HG03439 (cell line): ENCODE measurements at regions not wholly inside any gene's neighbourhood (a gene's known extent, or its start where the extent isn't known, plus 50 kb on each side); places are given as distances from the start of the nearest gene placed in this dataset.
A peak's percentile ranks its signal among the peaks of the same experiment; 100 is the strongest.

ENCODE experiments used
- ATAC-seq: cut with Tn5 transposase; IDR thresholded peaks from one replicate; pipeline ENCODE4 v1.9.1; 2021; ENCODE audit warnings: mild to moderate bottlenecking, moderate library complexity; ENCODE audit not compliant: unreplicated experiment

DNA sequence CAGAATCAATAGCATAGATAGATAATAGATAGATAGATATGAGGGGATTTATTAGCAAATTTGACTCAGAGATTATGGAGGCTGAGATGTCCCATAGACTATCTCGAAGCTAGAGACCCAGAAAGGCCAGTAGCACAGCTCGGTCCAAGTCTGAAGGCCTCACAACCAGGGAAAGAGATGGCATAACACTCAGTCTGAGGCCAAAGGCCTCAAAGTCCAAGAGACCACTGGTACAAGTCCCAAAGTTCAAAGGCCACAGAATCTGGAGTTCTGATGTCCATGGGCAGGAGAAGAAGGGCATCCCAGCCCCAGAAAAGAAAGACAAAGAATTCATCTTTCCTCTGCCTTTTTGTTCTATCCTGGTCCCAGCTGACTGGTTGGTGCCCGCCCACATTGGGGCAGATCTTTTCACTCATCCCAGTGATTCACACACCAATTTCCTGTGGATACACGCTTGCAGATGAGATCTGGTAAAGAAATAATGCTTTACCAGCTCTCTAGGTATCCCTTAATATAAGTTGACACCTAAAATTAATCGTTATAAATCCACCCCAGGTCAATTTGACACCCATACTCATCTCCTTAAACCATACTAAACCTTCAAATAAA lies 127.8 kb upstream of the FBN2 start:
- ATAC-seq, result no peak

DNA sequence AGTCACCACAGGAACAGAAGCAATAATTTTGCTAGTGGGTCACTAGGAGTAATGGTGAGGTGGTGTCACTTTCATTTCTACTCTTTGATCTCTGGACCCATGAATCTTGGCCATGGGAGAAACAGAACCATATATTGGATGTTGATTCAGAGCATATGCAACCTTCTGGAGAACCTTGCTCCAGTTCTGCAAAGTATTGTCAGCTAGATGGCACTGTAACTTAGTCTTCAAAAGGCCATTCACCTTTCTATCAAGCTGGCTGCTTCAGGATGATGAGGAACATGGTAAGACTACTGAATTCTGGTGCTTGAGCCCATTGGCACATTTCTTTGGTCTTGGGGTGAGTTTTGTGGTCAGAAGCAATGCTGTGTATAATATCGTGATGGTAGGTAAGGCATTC lies 129.1 kb upstream of the FBN2 start:
- ATAC-seq, result no peak

DNA sequence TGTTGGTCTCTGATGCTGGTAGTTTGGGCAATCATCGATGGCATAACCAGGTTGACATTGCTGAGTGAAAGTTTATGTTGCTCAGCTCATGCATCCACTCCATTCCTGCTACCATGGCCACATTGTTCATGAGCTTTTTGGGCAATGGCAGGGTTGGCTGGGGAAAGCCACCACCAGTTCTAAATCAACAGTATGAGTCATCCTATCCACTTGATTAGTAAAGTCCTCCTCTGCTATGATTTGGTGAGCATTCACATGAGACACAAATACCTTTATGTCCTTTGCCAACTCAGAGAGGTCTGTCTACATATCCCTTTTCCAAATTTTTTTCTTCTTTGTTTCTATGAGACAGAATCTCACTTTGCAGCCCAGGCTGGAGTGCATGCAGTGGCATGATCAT lies 129.7 kb upstream of the FBN2 start:
- ATAC-seq, result no peak

- ATAC-seq, result no peak
Measured at GRCh38 chr5:128668921-128669320, 130.9 kb upstream of the FBN2 start.

DNA sequence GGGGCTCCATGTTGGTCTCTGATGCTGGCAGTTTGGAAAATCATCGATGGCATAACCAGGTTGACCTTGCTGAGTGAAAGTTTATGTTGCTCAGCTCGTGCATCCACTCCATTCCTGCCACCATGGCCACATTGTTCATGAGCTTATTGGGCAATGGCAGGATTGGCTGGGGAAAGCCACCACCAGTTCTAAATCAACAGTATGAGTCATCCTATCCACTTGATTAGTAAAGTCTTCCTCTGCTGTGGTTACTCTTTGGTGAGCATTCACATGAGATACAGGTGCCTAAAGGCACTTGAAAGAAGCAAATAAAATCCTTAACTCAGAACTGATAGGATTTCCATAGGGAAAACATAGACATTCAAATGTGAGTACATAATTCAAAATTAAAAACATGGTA lies 131.8 kb upstream of the FBN2 start:
- no peak for ATAC-seq

- ATAC-seq, result no peak
Measured at GRCh38 chr5:128671943-128672342, 133.9 kb upstream of the FBN2 start.

GRCh38 chr5:128673000-128673399 lies 135.0 kb upstream of the FBN2 start:
- ATAC-seq, result no peak

DNA sequence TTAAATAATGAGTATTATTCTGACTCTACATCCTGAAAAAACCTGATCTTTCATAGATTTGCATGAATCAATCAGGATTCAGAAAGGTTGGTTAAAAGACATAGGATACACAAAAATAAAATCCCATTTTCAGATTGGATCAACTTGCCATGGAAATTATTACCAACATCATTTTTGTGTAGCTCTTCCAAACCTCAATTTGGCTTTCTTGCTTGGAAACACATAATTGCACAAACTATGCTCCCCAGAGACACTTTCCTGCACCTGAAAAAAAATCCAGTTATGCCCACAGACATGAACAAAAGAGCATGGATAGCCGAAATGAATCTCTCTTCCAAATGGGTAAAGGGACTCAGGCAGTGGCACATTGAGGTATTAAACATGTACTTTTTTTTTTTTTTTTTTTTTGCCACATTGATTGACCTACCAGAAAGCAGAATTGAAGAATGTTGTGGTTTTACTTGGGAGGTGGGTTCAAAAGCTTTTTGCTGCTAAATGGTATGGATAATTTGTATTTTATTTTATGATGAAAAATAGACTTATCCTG lies 135.4 kb upstream of the FBN2 start:
- no peak for ATAC-seq

DNA sequence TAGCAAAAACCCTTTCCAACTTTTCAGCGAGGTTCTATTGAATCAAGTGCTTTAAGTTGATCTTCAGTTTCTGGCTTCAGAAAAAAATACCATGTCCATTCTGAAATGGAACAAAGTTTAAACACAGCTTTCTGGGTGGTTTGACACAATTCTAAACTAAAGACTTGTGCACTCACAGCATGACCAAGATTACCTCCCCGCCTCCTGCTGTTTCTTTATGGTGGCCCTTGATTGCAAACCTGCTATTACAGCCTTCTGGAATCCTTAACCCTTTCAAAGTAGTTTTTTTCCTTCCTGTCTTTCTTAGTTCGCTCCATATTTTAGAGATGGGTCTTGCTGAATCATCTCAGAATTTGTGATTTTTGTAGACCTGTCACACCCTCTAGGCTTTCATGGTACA lies 135.9 kb upstream of the FBN2 start:
- no peak for ATAC-seq

- ATAC-seq, result peak; percentile 82
Measured at GRCh38 chr5:128674837-128675446, 136.9 kb upstream of the FBN2 start.

- ATAC-seq, result no peak
Measured at GRCh38 chr5:128681096-128681495, 143.1 kb upstream of the FBN2 start.

DNA sequence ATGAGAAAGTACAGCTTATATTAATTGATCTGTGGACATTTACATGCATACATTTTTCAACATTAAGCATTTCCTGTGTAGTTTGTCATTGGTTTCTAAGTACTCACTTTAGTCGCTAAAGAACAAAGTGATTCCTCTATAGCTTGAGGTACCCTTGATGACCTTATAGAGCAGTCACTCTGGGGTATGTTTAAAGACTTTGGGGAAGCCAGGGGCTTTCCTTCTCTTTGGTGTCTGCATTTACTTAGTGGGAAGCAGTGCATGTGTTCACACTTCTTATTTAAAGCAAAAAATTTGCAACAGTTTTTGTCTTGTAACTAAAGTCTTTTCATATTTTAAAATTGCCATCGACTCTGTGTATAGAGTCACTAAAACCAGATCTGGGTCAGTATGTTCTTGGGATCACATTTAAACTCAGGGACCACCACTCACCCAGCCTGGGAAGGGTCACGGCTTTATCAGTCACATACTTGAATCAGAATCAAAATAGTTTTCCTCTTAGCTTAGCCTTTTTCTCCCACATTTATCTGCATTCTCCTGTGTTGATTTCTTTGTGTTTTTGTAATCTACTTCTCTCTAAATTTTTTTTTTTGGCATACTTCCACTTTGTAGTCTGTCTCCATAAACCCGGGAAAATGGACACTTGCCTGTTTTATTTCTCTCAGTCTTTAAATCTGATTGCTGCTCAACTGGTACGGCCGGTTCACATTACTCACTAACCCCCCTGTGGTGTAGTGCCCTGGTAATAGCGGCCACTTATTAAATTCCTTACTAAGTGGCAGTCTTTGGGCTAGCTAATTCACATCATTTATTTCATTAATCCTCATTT lies 143.9 kb upstream of the FBN2 start:
- no peak for ATAC-seq

GRCh38 chr5:128682669-128683068 lies 144.6 kb upstream of the FBN2 start:
- ATAC-seq, result no peak

DNA sequence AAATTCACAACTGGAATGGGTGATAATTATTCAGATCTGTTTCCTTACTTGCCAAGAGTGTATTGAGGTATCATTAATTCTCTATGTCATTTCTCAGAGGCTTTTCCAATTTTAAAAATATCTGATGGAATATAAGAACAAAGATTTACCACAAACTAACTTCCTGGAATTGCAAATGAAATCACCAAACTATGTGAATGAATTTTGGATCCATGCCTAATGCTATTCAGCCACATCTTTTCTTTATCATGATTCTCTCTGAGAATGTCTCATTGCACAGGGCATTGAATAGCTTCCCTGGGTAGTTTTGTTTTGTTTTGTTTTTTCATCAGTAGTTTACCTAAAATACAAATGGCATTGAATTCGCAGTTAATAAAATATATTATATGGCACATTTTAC lies 146.9 kb upstream of the FBN2 start:
- no peak for ATAC-seq

GRCh38 chr5:128687930-128688329 lies 149.9 kb upstream of the FBN2 start:
- no peak for ATAC-seq

GRCh38 chr5:128693764-128694163 lies 155.7 kb upstream of the FBN2 start:
- no peak for ATAC-seq

DNA sequence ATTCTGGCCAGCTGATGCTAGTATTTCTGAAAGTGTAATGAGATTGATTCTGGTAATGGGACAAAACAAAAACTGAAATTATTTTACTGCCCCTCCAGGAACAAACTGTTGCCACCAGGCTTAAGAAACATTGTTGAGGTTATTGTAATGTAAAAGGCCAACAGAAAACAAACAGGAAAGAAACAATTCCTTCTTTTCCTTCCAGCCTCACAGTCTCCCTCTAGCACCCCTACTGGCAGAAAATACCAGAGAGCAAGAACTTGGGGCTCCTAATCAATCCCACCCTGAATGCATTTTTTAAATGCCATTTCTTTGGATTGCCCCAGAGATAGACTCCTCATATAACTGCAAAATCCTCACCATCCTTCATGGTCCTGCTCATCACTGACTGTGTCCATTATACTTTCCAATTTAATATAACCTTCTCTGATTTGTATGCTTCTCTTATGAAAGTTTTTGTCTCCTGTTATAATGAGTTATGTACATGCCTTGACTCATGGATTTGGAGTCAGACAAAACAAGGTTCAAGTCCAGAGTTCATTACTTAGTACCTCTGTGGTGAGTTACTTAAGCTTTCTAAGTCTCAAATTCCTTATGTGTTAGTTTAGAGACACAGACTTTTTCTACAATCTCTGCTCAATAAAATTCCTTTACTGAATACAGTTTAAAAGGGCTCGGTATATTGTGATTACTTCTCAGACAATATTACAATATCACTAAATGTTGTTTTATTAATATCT lies 157.9 kb upstream of the FBN2 start:
- ATAC-seq, result no peak

- no peak for ATAC-seq
Measured at GRCh38 chr5:128701301-128701700, 163.3 kb upstream of the FBN2 start.

DNA sequence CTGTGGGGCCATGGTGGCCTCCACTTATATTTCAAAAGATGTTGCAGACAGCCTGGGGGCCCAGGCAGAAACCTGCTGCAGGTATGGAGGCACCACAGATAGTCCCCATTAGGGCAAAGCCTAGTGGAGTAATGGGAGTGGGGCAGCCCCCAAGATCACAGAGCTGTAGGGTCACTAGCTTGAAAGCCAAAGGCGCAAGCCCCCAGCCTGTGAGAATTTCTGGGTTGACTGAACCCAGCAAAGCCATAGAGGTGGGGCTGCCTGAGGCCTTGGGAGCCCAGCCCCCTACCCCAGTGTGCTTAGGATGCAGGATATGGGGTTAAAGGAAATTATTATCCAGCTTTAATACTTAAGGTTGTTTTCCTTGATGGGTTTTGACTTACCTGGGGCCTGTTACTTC lies 165.3 kb upstream of the FBN2 start:
- ATAC-seq, result no peak

GRCh38 chr5:128706269-128706668 lies 168.2 kb upstream of the FBN2 start:
- no peak for ATAC-seq

DNA sequence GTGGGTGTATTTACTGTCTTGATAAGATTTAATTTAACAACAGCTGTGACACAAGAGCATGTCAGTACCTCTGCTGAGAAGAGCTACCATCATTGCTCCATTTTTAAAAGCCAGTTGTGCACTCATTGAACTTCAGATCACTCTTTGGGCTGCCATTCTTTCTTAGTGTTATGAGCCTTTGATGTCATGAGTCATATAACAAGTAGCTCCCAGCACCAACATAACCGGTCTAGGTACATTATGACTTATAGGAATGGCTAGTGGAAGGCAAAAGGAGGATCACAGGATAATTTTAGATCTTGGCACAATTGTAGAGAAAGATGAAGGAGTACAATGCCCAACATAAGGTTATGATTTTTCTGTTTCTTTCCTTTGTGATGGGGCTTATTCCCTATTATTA lies 170.8 kb upstream of the FBN2 start:
- no peak for ATAC-seq
